Rectal smooth muscle tissue (tissue), 1 donor: ENCODE measurements at regions not wholly inside any gene's neighbourhood (a gene's known extent, or its start where the extent isn't known, plus 50 kb on each side); places are given as distances from the start of the nearest gene placed in this dataset.

Experiments used
- H3K27ac ChIP-seq: one replicate; pipeline ENCODE4 v1.7.0; 2013; ENCODE audit warnings: low read depth, low read length, inconsistent platforms
- H3K27me3 ChIP-seq: one replicate; pipeline ENCODE4 v1.7.0; 2013; ENCODE audit warnings: low read length; ENCODE audit not compliant: control insufficient read depth, insufficient read depth
- H3K36me3 ChIP-seq: one replicate; pipeline ENCODE4 v1.7.0; 2013; ENCODE audit warnings: low read length; ENCODE audit not compliant: control insufficient read depth, insufficient read depth
- H3K4me1 ChIP-seq: one replicate; pipeline ENCODE4 v1.7.0; 2013; ENCODE audit warnings: low read length; ENCODE audit not compliant: control insufficient read depth, insufficient read depth
- H3K4me3 ChIP-seq: one replicate; pipeline ENCODE4 v1.7.0; 2013; ENCODE audit warnings: low read length
- H3K9ac ChIP-seq: one replicate; pipeline ENCODE4 v1.7.0; 2013; ENCODE audit warnings: low read length

- H3K4me3 ChIP-seq = no peak overlapping the region
- peaks cover 51% of the 10 kb centered on the region for H3K27me3 ChIP-seq
- no peak overlapping the region for H3K9ac ChIP-seq
- H3K4me1 ChIP-seq = no peaks in the 10 kb centered on the region
- no peaks in the 10 kb centered on the region for H3K36me3 ChIP-seq
- no peak overlapping the region for H3K27ac ChIP-seq
Measured at GRCh38 chr7:155371884-155372781, 74.5 kb downstream of the INSIG1 start.

GRCh38 chr7:155372782-155373358, 75.2 kb downstream of the INSIG1 start:
- Histone ChIP-seq H3K36me3 (no peaks in the 10 kb centered on the region), H3K9ac (no peak overlapping the region), H3K4me1 (no peaks in the 10 kb centered on the region), H3K4me3 (peak overlapping the region; percentile 29), H3K27ac (no peak overlapping the region), H3K27me3 (peaks cover 55% of the 10 kb centered on the region)

GRCh38 chr7:155373359-155374273, 75.9 kb downstream of the INSIG1 start:
- Histone ChIP-seq H3K27me3 (peaks cover 62% of the 10 kb centered on the region), H3K27ac (no peak overlapping the region), H3K36me3 (no peaks in the 10 kb centered on the region), H3K9ac (no peak overlapping the region), H3K4me1 (no peaks in the 10 kb centered on the region), H3K4me3 (peak overlapping the region; percentile 29)

GRCh38 chr7:155374276-155375252, 76.9 kb downstream of the INSIG1 start:
- no peaks in the 10 kb centered on the region for H3K4me1 ChIP-seq
- H3K27ac ChIP-seq = no peak overlapping the region
- H3K9ac ChIP-seq = no peak overlapping the region
- H3K4me3 ChIP-seq = peak overlapping the region; percentile 29
- H3K36me3 ChIP-seq = no peaks in the 10 kb centered on the region
- peaks cover 69% of the 10 kb centered on the region for H3K27me3 ChIP-seq

GRCh38 chr7:155375337-155376277, 77.9 kb downstream of the INSIG1 start:
- H3K4me1 ChIP-seq = no peaks in the 10 kb centered on the region
- peaks cover 71% of the 10 kb centered on the region for H3K27me3 ChIP-seq
- no peak overlapping the region for H3K27ac ChIP-seq
- no peaks in the 10 kb centered on the region for H3K36me3 ChIP-seq
- no peak overlapping the region for H3K4me3 ChIP-seq
- no peak overlapping the region for H3K9ac ChIP-seq

GRCh38 chr7:155377071-155377837, 79.6 kb downstream of the INSIG1 start:
- H3K27ac ChIP-seq = no peak overlapping the region
- no peak overlapping the region for H3K9ac ChIP-seq
- peaks cover 75% of the 10 kb centered on the region for H3K27me3 ChIP-seq
- no peaks in the 10 kb centered on the region for H3K36me3 ChIP-seq
- H3K4me1 ChIP-seq = peaks cover 4% of the 10 kb centered on the region
- H3K4me3 ChIP-seq = peak overlapping the region; percentile 8

GRCh38 chr7:155377838-155378579, 79.9 kb upstream of the EN2 start:
- no peaks in the 10 kb centered on the region for H3K36me3 ChIP-seq
- peaks cover 4% of the 10 kb centered on the region for H3K4me1 ChIP-seq
- H3K4me3 ChIP-seq = peak overlapping the region; percentile 8
- H3K27me3 ChIP-seq = peaks cover 76% of the 10 kb centered on the region
- no peak overlapping the region for H3K27ac ChIP-seq
- no peak overlapping the region for H3K9ac ChIP-seq

- Histone ChIP-seq H3K9ac (no peak overlapping the region), H3K27me3 (peaks cover 79% of the 10 kb centered on the region), H3K36me3 (no peaks in the 10 kb centered on the region), H3K27ac (no peak overlapping the region), H3K4me1 (peaks cover 4% of the 10 kb centered on the region), H3K4me3 (no peak overlapping the region)
Measured at GRCh38 chr7:155378580-155378934, 79.4 kb upstream of the EN2 start.

GRCh38 chr7:155378959-155379871, 78.7 kb upstream of the EN2 start:
- Histone ChIP-seq H3K27ac (no peak overlapping the region), H3K4me1 (peaks cover 4% of the 10 kb centered on the region), H3K27me3 (peaks cover 80% of the 10 kb centered on the region), H3K9ac (no peak overlapping the region), H3K36me3 (no peaks in the 10 kb centered on the region), H3K4me3 (no peak overlapping the region)
